CD14-positive monocyte (primary cell): ENCODE measurements at regions not wholly inside any gene's neighbourhood (a gene's known extent, or its start where the extent isn't known, plus 50 kb on each side); places are given as distances from the start of the nearest gene placed in this dataset.

Source experiments
- DNase-seq, 3 donors: peaks; one replicate each; pipeline ENCODE4 v3.0.0-alpha.2; 2011 to 2022
- H2AFZ ChIP-seq: 2 replicates; pipeline ENCODE4 v1.6.0; 2012; ENCODE audit warnings: mild to moderate bottlenecking, low read depth, low read length, inconsistent platforms; ENCODE audit not compliant: insufficient read depth, poor library complexity, severe bottlenecking
- H3K27ac ChIP-seq, 2 donors: 1 replicate in 1 of 2; 2 replicates in 1 of 2; pipeline ENCODE4 v1.5.1; 2012 to 2013; ENCODE audit warnings: low read length in 2 of 2, control low read depth in 1 of 2, inconsistent platforms in 1 of 2, low read depth in 1 of 2, mild to moderate bottlenecking in 1 of 2
- H3K27me3 ChIP-seq, 2 donors: one replicate each; pipeline versions ENCODE4 v1.6.0 to v1.6.1; 2011 to 2013; ENCODE audit warnings: low read length in 2 of 2; ENCODE audit not compliant: control insufficient read depth in 2 of 2, insufficient read depth in 2 of 2
- H3K36me3 ChIP-seq, 2 donors: replicated peaks in 1 of 2; 1 replicate in 1 of 2; 2 replicates in 1 of 2; pipeline versions ENCODE4 v1.5.1 to v1.6.1; 2012 to 2013; ENCODE audit warnings: low read length in 2 of 2, control low read depth in 1 of 2, inconsistent platforms in 1 of 2, mild to moderate bottlenecking in 1 of 2; ENCODE audit not compliant: insufficient read depth in 2 of 2, control insufficient read depth in 1 of 2
- H3K4me1 ChIP-seq, 2 donors: 1 replicate in 1 of 2; 2 replicates in 1 of 2; pipeline versions ENCODE4 v1.5.1 to v1.6.1; 2012 to 2013; ENCODE audit warnings: low read length in 2 of 2, control low read depth in 1 of 2, inconsistent platforms in 1 of 2, mild to moderate bottlenecking in 1 of 2, moderate library complexity in 1 of 2; ENCODE audit not compliant: insufficient read depth in 2 of 2, control insufficient read depth in 1 of 2
- H3K4me2 ChIP-seq: replicated peaks from 2 replicates; pipeline ENCODE3; 2012; ENCODE audit warnings: low read length, moderate library complexity, mild to moderate bottlenecking; ENCODE audit not compliant: poor library complexity, severe bottlenecking; ENCODE audit errors: extremely low read depth
- H3K4me3 ChIP-seq, 3 experiments: fragments of 200-600 bp in 1 of 3; sonication (generic) in 1 of 3; replicated peaks in 1 of 3; 1 replicate in 2 of 3; 2 replicates in 1 of 3; pipeline ENCODE4 v1.5.1; 2011 to 2013; ENCODE audit warnings: low read length in 3 of 3, mild to moderate bottlenecking in 3 of 3, control low read depth in 2 of 3, low read depth in 2 of 3, inconsistent platforms in 1 of 3, moderate library complexity in 1 of 3
- H3K79me2 ChIP-seq: 2 replicates; pipeline ENCODE4 v1.6.0; 2012; ENCODE audit warnings: mild to moderate bottlenecking, control low read depth, inconsistent platforms, low read length, moderate library complexity; ENCODE audit not compliant: insufficient read depth
- H3K9ac ChIP-seq: 2 replicates; pipeline ENCODE4 v1.6.0; 2017; ENCODE audit warnings: low read length, mild to moderate bottlenecking; ENCODE audit not compliant: insufficient read depth, poor library complexity, severe bottlenecking
- H3K9me3 ChIP-seq, 2 donors: replicated peaks in 1 of 2; 1 replicate in 1 of 2; 2 replicates in 1 of 2; pipeline versions ENCODE4 v1.5.1 to v1.6.1; 2012 to 2013; ENCODE audit warnings: low read length in 2 of 2, control low read depth in 1 of 2; ENCODE audit not compliant: control insufficient read depth in 1 of 2, insufficient read depth in 1 of 2
- H4K20me1 ChIP-seq: 2 replicates; pipeline ENCODE4 v1.6.0; 2012; ENCODE audit warnings: mild to moderate bottlenecking, low read length, control low read depth, moderate library complexity; ENCODE audit not compliant: insufficient read depth
- H3K27ac Mint-ChIP-seq, 7 donors: one replicate each; pipeline ENCODE4 v1.8.0; 2020; ENCODE audit warnings: mild to moderate bottlenecking in 7 of 7, mixed read lengths in 7 of 7, moderate library complexity in 6 of 7, inconsistent platforms in 2 of 7
- H3K27me3 Mint-ChIP-seq, 3 donors: one replicate each; pipeline ENCODE4 v1.8.0; 2021 to 2022; ENCODE audit warnings: low read depth in 3 of 3, mild to moderate bottlenecking in 3 of 3, mixed read lengths in 3 of 3, moderate library complexity in 3 of 3, inconsistent platforms in 1 of 3
- H3K36me3 Mint-ChIP-seq, 2 donors: one replicate each; pipeline ENCODE4 v1.8.0; 2020; ENCODE audit warnings: mixed read lengths in 2 of 2, inconsistent platforms in 1 of 2, mild to moderate bottlenecking in 1 of 2
- H3K4me1 Mint-ChIP-seq: one replicate; pipeline ENCODE4 v1.8.0; 2020; ENCODE audit warnings: mild to moderate bottlenecking, mixed read lengths
- H3K4me3 Mint-ChIP-seq, 2 donors: one replicate each; pipeline ENCODE4 v1.8.0; 2020; ENCODE audit warnings: mild to moderate bottlenecking in 2 of 2, mixed read lengths in 2 of 2, moderate library complexity in 1 of 2
- H3K9me3 Mint-ChIP-seq, 7 donors: one replicate each; pipeline ENCODE4 v1.8.0; 2020 to 2022; ENCODE audit warnings: mixed read lengths in 7 of 7, mild to moderate bottlenecking in 6 of 7, moderate library complexity in 6 of 7, inconsistent platforms in 2 of 7
- WGBS: methylation state at CpG from one replicate; pipeline ENCODE4 v1.1.5; 2013; ENCODE audit warnings: missing lambda C conversion rate; ENCODE audit not compliant: insufficient coverage; 5-methylcytosine and 5-hydroxymethylcytosine counted together
- intact Hi-C, 2 donors: fragments of 100-400 bp; cut with micrococcal nuclease; formaldehyde crosslinking; loops; one replicate each; pipeline versions ENCODE4 v1.15.0 to v1.15.1; 2023
- TF ChIP-seq, protein P1 (sequence below): fragments of 200-600 bp; IDR thresholded peaks from one replicate; pipeline ENCODE4 v1.8.0; 2022; ENCODE audit warnings: antibody characterized with exemption, mild to moderate bottlenecking

DNA sequence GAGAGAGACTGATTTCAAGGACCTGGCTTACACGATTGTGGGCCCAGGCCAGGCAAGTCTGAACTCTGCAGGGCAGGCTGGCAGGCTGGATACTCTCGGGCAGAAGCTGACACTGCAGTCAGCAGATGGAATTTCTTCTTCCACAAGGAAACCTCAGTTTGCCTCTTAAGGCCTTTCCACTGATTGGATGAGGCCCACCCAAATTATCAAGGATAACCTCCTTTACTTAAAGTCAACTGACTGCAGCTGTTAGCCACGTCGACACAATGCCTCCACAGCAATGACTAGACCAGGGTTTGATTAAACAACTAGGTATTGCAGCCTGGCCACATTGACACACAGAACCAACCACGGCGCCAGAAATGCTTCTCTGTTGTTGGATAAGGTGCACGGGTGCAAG, 130.5 kb downstream of the PSMG1 start:
- intact Hi-C loops, result no loop called here
- Histone ChIP-seq H3K27ac (no peak overlapping the region), H3K79me2 (no peaks in the 10 kb centered on the region), H3K4me3 (no peak overlapping the region), H3K9me3 (no peaks in the 10 kb centered on the region), H4K20me1 (no peaks in the 10 kb centered on the region), H3K4me2 (no peak overlapping the region), H3K9ac (no peak overlapping the region), H3K36me3 (no peaks in the 10 kb centered on the region), H2AFZ (no peak overlapping the region), H3K27me3 (no peaks in the 10 kb centered on the region), H3K4me1 (peaks cover 11 to 18% of the 10 kb centered on the region in 2 donors)
- WGBS, result 93% methylated on average over 7 of the region's 7 CpGs
- H3K9me3 Mint-ChIP-seq, result peaks cover 0 to under 1% (median 0%) of the 10 kb centered on the region in 7 donors
- TF ChIP-seq, protein P1, sequence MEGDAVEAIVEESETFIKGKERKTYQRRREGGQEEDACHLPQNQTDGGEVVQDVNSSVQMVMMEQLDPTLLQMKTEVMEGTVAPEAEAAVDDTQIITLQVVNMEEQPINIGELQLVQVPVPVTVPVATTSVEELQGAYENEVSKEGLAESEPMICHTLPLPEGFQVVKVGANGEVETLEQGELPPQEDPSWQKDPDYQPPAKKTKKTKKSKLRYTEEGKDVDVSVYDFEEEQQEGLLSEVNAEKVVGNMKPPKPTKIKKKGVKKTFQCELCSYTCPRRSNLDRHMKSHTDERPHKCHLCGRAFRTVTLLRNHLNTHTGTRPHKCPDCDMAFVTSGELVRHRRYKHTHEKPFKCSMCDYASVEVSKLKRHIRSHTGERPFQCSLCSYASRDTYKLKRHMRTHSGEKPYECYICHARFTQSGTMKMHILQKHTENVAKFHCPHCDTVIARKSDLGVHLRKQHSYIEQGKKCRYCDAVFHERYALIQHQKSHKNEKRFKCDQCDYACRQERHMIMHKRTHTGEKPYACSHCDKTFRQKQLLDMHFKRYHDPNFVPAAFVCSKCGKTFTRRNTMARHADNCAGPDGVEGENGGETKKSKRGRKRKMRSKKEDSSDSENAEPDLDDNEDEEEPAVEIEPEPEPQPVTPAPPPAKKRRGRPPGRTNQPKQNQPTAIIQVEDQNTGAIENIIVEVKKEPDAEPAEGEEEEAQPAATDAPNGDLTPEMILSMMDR, result no peak
- no peak for DNase-seq
- H3K27me3 Mint-ChIP-seq, result peaks cover 0 to 2% (median 0%) of the 10 kb centered on the region in 3 donors
- H3K36me3 Mint-ChIP-seq, result no peaks in the 10 kb centered on the region
- no peak overlapping the region for H3K27ac Mint-ChIP-seq
- H3K4me3 Mint-ChIP-seq, result no peak overlapping the region
- H3K4me1 Mint-ChIP-seq, result peaks cover 19% of the 10 kb centered on the region

DNA sequence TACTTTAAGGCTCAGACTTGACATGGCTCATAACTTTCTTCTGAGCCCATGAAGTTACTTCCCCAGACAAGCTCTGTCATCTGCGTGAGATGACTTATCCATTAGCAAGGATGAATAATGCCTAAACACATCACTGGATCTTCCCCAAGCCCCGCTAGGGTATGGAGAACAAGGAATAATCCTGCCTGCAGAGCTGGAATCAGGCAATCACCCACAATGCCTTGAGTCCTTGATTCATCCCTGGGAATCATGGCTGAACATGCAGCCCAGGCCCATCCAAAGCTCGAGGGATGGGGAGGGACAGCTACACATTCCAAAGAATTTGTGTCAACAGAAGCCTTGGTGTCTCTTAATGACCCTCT, 131.7 kb downstream of the PSMG1 start:
- no peaks in the 10 kb centered on the region for H3K36me3 ChIP-seq
- H3K79me2 ChIP-seq, result no peaks in the 10 kb centered on the region
- H3K4me2 ChIP-seq, result no peak overlapping the region
- WGBS, result 100% methylated on average over 3 of the region's 3 CpGs
- H3K4me3 ChIP-seq, result no peak overlapping the region
- TF ChIP-seq, protein P1, result no peak
- Mint-ChIP-seq H3K27me3 (peaks cover 0 to 4% (median 0%) of the 10 kb centered on the region in 3 donors), H3K4me1 (peaks cover 13% of the 10 kb centered on the region), H3K27ac (peak overlapping the region in 1 of 7 donors; percentile 28), H3K36me3 (no peaks in the 10 kb centered on the region), H3K9me3 (peaks cover 0 to 5% (median 0%) of the 10 kb centered on the region in 7 donors), H3K4me3 (no peak overlapping the region)
- intact Hi-C loops, result no loop called here
- H4K20me1 ChIP-seq, result no peaks in the 10 kb centered on the region
- no peaks in the 10 kb centered on the region for H3K27me3 ChIP-seq
- no peak overlapping the region for H3K9ac ChIP-seq
- peak in 1 of 3 donors; percentile 11 for DNase-seq
- H3K4me1 ChIP-seq, result peaks cover 9 to 12% of the 10 kb centered on the region in 2 donors
- H3K27ac ChIP-seq, result no peak overlapping the region
- H3K9me3 ChIP-seq, result no peaks in the 10 kb centered on the region
- no peak overlapping the region for H2AFZ ChIP-seq
